SK-N-MC (cell line): ENCODE measurements at regions not wholly inside any gene's neighbourhood (a gene's known extent, or its start where the extent isn't known, plus 50 kb on each side); places are given as distances from the start of the nearest gene placed in this dataset.

Source experiments
- DNase-seq: peaks from one replicate; pipeline ENCODE4 v3.0.0-alpha.2; 2011; ENCODE audit warnings: low read depth, low spot score
- H3K27ac ChIP-seq: fragments of 200-600 bp; sonication (generic); 2 replicates; pipeline ENCODE4 v1.5.1; 2016; ENCODE audit warnings: mixed run types
- H3K36me3 ChIP-seq: fragments of 200-600 bp; sonication (generic); 2 replicates; pipeline ENCODE4 v1.6.1; 2017; ENCODE audit warnings: antibody characterized with exemption, low read length, mixed read lengths; ENCODE audit not compliant: insufficient read depth
- H3K4me3 ChIP-seq: fragments of 200-600 bp; sonication (generic); 2 replicates; pipeline ENCODE4 v1.5.1; 2016
- H3K9ac ChIP-seq: fragments of 200-600 bp; sonication (generic); 2 replicates; pipeline ENCODE4 v1.8.0; 2017; ENCODE audit warnings: mixed run types, mixed read lengths; ENCODE audit not compliant: insufficient read length
- H3K9me3 ChIP-seq: fragments of 200-600 bp; sonication (generic); 2 replicates; pipeline ENCODE4 v1.6.1; 2017; ENCODE audit warnings: low read depth, mild to moderate bottlenecking, antibody characterized with exemption, low read length, moderate library complexity, mixed read lengths
- EZH2 ChIP-seq: fragments of 200-600 bp; sonication (generic); IDR thresholded peaks from one replicate; pipeline ENCODE4 v1.6.1; 2017; ENCODE audit warnings: antibody characterized with exemption
- FOXP2 ChIP-seq: optimal IDR thresholded peaks from 2 replicates; pipeline ENCODE3; 2011; ENCODE audit warnings: mild to moderate bottlenecking, moderate library complexity; ENCODE audit not compliant: insufficient read depth; ENCODE audit errors: extremely low read length, control extremely low read depth
- POLR2AphosphoS5 ChIP-seq: IDR thresholded peaks from 2 replicates; pipeline ENCODE4 v1.6.1; 2012; ENCODE audit warnings: mild to moderate bottlenecking, low read depth, low read length, borderline replicate concordance

DNA sequence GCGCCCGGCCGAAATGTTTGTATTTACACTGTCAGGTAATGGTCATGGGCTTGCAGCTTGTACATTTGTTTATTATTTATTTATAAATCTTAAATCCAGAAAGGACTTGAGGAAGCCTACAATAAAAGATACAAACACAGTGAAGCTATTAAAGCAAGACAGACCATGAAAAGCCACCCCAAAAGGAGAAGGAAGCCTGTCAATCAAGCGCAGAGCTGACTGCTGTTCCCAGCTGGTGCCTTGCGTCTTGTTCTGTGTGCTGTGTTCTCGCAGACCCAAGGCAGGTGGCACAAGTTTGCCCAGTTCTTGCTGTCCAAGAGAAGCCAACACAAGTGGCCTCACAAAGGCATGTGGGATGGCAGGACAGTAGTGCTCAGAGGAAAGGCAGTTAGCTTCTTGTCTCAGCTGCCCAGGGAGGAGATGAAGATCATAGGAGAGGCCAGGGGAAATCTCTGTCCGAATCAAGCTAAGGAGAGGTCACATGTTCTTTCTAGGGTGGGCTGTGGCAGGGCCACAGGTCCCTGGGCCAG is 73.2 kb downstream of the SLC25A47 start:
- no peak for TF ChIP-seq FOXP2
- TF ChIP-seq POLR2AphosphoS5 = no peak
- TF ChIP-seq EZH2 = no peak
- no peak overlapping the region for H3K9ac ChIP-seq
- H3K9me3 ChIP-seq = no peaks in the 10 kb centered on the region
- H3K36me3 ChIP-seq = no peaks in the 10 kb centered on the region
- no peak overlapping the region for H3K27ac ChIP-seq
- H3K4me3 ChIP-seq = no peak overlapping the region
- DNase-seq = no peak

DNA sequence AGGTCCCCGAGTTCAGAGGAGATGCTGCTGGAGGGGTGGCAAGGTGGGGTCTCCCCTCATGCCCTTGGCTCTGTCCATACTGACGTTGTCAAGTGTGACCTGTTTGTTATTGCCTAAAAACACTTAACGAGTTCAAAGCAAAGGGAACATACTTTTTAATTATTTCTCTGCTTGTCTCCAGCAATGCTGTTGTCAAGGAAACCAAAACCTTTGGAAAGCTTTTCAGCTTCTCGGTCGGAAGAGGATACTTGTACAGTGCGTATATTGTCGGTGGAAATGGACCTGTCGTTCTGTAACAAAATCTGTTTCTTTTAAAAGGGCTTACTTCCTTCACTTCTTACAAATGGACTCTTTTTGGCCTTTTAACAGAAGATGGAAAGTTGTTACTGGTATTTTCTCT is 73.9 kb downstream of the SLC25A47 start:
- TF ChIP-seq POLR2AphosphoS5 (no peak), FOXP2 (no peak), EZH2 (no peak)
- no peak for DNase-seq

GRCh38 chr14:100398044-100398443 is 74.9 kb downstream of the SLC25A47 start:
- no peak for DNase-seq

More for the DNA sequence above, 73.9 kb downstream of the SLC25A47 start:
- H3K36me3 ChIP-seq = no peaks in the 10 kb centered on the region
- H3K4me3 ChIP-seq = no peak overlapping the region
- no peaks in the 10 kb centered on the region for H3K9me3 ChIP-seq
- no peak overlapping the region for H3K27ac ChIP-seq
- no peak overlapping the region for H3K9ac ChIP-seq

DNA sequence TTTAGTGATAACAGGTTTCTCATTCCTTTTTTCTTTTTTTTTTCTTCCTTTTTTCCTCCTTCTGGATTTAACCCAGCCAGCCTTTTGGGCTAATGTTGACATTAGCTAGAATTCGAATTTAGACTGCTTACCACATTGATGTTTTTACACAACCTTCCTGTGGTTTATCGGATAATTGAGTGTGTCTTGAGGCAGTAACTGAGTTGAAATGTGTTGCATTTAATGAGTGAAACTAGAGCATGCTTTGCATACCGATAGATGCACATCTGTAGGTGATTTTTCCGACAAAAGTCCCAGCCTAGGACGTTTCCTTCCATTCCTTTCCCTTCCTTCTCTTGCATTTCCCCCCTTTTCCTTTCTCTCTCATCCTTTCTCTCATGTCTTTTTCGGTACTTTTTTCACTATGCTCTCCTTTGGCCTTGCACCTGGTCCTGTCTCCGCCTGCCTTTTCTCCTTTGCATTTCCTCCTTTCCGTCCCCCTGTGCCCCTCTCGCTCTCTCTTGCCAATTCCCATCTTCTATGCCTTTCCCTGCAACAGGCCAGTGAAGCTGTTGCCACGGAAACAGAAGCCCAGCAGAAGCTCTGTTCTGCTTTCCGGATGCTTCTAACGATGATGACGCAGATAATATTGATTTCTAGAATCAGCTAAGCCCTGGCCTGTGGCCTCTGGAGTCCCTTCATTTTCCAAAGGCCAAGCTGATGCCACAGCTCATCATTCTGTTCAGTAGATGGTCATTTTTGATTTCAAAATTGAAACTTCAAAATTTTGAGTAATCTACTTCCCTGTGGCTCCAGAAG is 76.1 kb downstream of the SLC25A47 start:
- no peak overlapping the region for H3K9ac ChIP-seq
- DNase-seq = no peak
- 0 out of 2 replicates have a peak overlapping the region, but pooled peaks have one; percentile 13 for H3K27ac ChIP-seq
- peak overlapping the region; percentile 57 for H3K4me3 ChIP-seq
- no peaks in the 10 kb centered on the region for H3K36me3 ChIP-seq
- H3K9me3 ChIP-seq = no peaks in the 10 kb centered on the region
- TF ChIP-seq EZH2 (no peak), FOXP2 (peak; percentile 95)

More at GRCh38 chr14:100398044-100398443, 74.9 kb downstream of the SLC25A47 start:
- Histone ChIP-seq H3K27ac (no peak overlapping the region), H3K36me3 (no peaks in the 10 kb centered on the region), H3K9ac (no peak overlapping the region), H3K4me3 (no peak overlapping the region), H3K9me3 (no peaks in the 10 kb centered on the region)
- no peak for TF ChIP-seq POLR2AphosphoS5
- TF ChIP-seq FOXP2 = no peak
- no peak for TF ChIP-seq EZH2

GRCh38 chr14:100400115-100400514 is 77.0 kb downstream of the SLC25A47 start:
- Histone ChIP-seq H3K4me3 (no peak overlapping the region), H3K36me3 (no peaks in the 10 kb centered on the region), H3K9ac (no peak overlapping the region), H3K27ac (no peak overlapping the region; the same call in 1 of the 2 replicates), H3K9me3 (no peaks in the 10 kb centered on the region)
- TF ChIP-seq POLR2AphosphoS5 = no peak
- no peak for TF ChIP-seq FOXP2
- TF ChIP-seq EZH2 = no peak
- DNase-seq = no peak

GRCh38 chr14:100401031-100401692 is 78.0 kb downstream of the SLC25A47 start:
- H3K9ac ChIP-seq = no peak overlapping the region
- no peak overlapping the region for H3K27ac ChIP-seq

DNA sequence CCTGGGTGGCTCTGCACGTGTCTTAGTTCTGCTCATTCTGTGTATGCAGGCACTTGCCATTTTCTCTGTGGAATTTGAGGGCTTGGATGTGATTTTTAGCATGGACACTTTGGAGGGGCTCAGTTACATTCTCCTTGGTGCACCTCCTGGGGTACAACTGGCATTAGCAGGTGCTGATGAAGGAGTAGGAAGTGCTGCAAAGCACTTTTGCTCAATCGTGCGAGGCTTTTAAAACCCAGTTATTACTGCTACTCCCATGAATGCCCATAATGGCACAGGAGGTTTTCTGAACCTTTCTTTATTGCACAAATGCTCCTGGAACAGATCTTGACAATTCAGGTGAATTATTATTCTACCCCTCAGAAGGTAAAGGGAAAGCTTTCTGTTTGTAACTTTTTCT is 78.7 kb downstream of the SLC25A47 start:
- DNase-seq = no peak
- TF ChIP-seq FOXP2 = no peak
- Histone ChIP-seq H3K9ac (no peak overlapping the region), H3K9me3 (no peaks in the 10 kb centered on the region), H3K27ac (no peak overlapping the region), H3K4me3 (no peak overlapping the region), H3K36me3 (no peaks in the 10 kb centered on the region)

More at GRCh38 chr14:100401031-100401692, 78.0 kb downstream of the SLC25A47 start:
- no peak for DNase-seq
- no peak for TF ChIP-seq EZH2
- Histone ChIP-seq H3K4me3 (peak overlapping the region; percentile 15), H3K9me3 (no peaks in the 10 kb centered on the region), H3K36me3 (no peaks in the 10 kb centered on the region)

- Histone ChIP-seq H3K9ac (no peak overlapping the region), H3K27ac (no peak overlapping the region), H3K9me3 (no peaks in the 10 kb centered on the region), H3K4me3 (no peak overlapping the region), H3K36me3 (no peaks in the 10 kb centered on the region)
- TF ChIP-seq FOXP2 = no peak
- no peak for TF ChIP-seq POLR2AphosphoS5
- no peak for TF ChIP-seq EZH2
- no peak for DNase-seq
Measured at GRCh38 chr14:100402631-100403030, 79.5 kb downstream of the SLC25A47 start.

DNA sequence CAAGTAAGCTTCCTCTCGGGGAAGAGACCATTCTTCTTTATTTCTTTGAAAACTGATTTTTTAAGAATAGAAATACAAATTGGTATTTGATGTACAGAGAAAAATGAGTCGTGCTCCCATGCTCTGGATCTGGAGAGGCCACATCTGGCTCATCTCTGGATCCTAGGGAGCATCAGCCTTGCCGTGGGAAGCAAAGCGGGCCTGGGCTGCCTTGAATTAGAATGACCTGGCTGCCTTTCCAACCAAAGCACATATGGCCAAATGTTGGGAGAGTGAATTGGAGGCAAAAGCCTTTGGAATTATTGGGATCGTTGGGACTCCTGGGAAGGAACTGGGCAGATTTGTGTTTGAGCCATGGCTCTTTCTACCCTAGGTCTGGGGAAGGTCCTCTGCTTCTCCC is 80.0 kb downstream of the SLC25A47 start:
- TF ChIP-seq POLR2AphosphoS5 (no peak), EZH2 (no peak), FOXP2 (no peak)
- H3K36me3 ChIP-seq = no peaks in the 10 kb centered on the region
- H3K4me3 ChIP-seq = no peak overlapping the region
- H3K27ac ChIP-seq = no peak overlapping the region
- no peak overlapping the region for H3K9ac ChIP-seq
- no peak for DNase-seq
- H3K9me3 ChIP-seq = no peaks in the 10 kb centered on the region
